ENCODE measurements at regions not wholly inside any gene's neighbourhood (a gene's known extent, or its start where the extent isn't known, plus 50 kb on each side); places are given as distances from the start of the nearest gene placed in this dataset.

DNA sequence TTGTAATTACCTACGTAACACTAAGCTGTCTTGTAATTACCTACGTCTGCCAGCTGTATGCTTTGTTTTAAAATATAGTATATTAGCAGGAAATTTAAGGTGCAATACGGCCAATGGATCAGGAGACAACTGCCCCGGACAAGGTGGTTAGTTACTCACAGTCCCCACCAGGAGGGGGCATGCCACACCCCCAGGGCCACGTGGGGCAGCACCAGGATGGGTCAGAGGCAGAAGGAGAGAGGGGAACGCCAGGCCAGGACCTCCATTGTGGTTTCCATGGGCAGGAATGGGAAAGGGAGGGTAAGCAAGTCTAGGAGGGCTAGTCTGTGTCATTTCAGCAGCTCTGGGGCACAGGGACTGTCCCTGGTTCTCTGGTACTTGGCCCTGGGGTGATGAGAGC is 140.1 kb downstream of the URI1 start:
- intact Hi-C loops (cut with DNase I): no loop called here
- peak in 2 of 10 donors; percentile 29 to 69 for DNase-seq

DNA sequence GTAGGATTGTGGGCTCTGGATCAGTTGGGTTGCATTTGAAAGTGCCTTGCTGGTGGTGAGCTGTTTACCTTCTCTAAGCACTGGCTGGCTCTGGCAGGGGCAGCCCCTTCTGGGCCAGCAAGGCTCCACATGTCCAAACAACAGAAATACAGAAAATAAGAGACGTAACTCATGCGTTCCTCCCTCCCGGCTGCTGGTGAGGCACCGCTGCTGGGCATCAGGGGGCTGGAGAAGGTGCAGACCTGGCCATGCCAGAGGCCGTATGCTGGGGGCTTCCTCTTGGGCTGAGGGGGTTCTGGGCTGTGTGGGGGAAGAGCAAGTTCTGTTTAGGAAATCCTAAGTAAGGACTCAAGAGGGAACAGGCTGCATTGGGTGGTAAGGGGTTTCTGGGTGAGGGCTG is 140.6 kb downstream of the URI1 start:
- DNase-seq: peak in 3 of 10 donors; percentile 19 to 57 (median 32)
- intact Hi-C loops (cut with DNase I): no loop called here

DNA sequence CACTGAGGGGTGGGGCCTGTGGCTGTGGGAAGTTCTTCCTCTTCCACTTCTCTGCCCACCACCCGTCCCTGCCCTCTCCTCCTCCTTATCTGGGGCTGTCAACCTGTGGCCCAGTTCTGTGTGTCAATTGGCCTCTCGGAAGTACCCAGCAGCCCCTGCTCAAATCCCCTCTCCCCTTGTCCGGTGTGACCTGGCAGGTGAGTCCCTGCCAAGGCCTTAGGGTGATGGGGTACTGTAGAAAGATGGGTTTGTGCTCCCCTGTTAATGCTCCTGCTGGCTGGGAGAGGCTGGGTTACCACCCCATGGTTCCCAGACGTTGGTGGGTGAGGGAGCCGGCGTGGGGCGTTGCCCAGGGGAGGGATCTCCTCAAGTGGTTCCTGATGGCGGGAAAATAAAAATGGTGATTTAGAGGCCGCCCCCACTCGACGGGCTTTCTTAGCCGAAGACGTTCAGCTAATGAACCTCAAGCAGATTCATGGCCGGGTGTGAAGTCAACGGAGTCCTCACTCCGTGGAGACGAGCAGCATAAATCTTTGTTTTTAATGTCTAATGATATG is 141.2 kb downstream of the URI1 start:
- peak in 3 of 10 donors; percentile 43 to 57 (median 50) for DNase-seq
- intact Hi-C loops (cut with DNase I): no loop called here

- DNase-seq: peak in 3 of 10 donors; percentile 15 to 65 (median 38)
- intact Hi-C loops (cut with DNase I): no loop called here
Measured at GRCh38 chr19:30083701-30084156, 141.7 kb downstream of the URI1 start.

DNA sequence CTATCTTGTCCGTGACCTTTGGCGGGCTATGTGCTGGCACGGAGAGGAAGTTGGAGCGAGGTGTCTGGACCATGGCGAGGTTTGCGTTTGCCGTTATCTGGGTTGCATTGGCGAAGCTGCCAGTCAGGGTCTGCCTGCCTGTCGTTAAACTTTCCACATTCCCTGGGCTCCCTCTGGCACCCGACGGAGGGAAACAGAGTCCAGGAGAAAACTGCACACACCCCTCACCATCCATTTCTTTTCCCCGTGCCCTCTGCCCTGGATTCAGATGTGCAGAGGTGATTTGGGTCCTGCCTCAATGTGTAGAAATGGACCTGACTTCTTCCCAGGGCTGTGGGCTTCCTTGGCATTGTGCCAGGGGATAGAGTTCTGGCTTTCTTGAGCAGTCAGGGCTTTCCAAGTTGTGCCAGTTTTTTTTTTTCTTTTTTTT is 142.4 kb downstream of the URI1 start:
- intact Hi-C loops (cut with DNase I): no loop called here
- peak in 3 of 10 donors; percentile 18 to 47 (median 33) for DNase-seq

- intact Hi-C loops (cut with DNase I): no loop called here
- DNase-seq: peak in 3 of 10 donors; percentile 70 to 82 (median 78)
Measured at GRCh38 chr19:30085394-30085793, 143.4 kb downstream of the URI1 start.

DNA sequence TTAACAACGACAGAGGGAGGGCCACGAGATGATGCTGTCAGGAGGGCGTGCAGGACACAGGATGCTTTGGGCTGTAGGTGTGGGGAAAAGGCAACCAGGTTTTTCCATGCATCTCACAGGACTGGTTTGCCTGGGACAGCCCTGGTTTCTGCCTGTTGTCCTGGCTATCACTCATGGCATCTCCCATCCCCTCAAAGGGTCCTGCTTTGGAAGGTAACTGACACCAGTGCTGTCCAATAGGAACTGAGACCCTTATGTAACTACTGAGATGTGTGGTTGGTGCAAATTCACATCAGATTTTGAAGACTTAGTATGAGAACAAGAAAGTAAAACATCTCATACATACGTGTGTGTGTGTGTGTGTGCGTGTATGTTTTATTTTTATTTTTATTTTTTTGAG is 144.2 kb downstream of the URI1 start:
- DNase-seq: peak in 3 of 10 donors; percentile 8 to 49 (median 8)
- intact Hi-C loops (cut with DNase I): no loop called here

DNA sequence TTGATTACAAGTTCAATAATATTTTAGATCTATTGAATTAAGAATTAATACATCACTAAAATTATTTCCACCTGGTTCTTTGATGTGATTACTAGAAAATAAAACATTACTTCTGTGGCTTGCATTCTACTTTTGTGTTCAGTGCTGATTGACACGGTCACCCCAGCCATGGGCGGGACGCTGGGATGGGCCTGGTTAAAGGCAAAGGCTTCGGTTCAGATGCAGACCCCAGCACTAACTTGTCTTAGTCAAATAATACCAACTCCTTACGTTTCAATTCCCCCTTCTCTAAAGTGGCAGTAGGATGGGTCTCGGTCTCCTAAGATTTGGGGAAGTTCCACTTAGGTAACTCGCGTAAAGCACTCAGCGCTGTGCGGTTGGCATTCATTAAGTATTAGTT is 144.9 kb downstream of the URI1 start:
- intact Hi-C loops (cut with DNase I): no loop called here
- peak in 3 of 10 donors; percentile 4 to 54 (median 44) for DNase-seq

DNA sequence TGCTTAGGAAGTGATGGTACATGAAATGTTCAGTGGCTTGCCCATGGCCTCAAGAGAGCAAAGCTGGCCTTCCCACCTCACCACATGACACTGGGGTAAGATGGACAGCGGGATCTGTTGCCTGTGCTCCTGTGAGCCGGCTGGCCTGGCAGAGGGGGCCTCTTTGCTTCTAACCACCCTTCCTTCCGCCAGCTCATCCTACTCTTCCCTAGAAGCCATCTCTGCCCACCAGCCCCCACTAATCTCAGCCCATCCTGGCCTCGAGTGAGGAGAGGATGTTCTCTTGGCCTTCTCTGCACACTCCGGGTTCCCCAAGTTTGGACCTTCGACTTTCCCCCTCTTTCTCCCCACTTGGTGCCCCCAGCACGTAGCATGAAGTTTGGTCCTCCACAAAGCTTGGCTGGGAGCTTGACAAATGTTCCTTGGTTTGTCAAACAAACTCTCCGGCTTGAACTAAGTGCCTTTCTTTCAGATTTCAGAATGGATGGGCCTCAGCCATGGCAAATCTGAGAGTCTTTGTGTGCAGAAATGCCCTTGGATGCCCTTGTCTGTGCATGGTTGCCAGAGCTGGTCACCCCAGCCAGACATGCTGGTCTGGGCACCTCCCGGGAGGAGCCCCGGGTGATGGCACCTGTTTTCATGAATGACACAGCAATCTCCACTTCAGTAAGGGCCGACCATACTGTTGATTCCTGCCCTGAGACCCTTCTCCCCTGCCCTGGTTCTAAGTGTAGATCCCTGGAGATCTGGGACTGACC is 145.5 kb downstream of the URI1 start:
- intact Hi-C loops (cut with DNase I): no loop called here

DNA sequence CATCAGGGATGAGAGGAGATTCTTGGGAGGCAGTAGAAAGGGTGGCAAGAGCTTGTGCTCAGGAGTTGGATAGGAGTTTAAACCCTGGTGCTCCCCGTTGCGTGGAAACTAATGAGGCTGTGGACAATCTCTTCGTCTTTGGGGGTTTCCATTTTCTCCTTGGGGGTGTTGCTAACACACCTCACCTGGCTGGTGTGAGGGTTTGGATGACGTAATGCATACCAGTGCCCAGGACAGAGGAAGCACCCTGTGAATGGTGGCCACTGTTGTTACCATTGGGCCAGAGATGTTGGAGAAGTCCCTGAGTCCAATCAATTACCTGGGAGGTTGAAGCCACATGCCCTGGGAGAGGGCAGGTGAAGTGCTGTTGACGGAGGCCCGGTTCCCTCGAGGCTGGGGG is 146.5 kb downstream of the URI1 start:
- DNase-seq: peak in 2 of 10 donors; percentile 7 to 10
- intact Hi-C loops (cut with DNase I): no loop called here

More for the DNA sequence above, 145.5 kb downstream of the URI1 start:
- peak in 3 of 10 donors; percentile 12 to 74 (median 29) for DNase-seq

DNA sequence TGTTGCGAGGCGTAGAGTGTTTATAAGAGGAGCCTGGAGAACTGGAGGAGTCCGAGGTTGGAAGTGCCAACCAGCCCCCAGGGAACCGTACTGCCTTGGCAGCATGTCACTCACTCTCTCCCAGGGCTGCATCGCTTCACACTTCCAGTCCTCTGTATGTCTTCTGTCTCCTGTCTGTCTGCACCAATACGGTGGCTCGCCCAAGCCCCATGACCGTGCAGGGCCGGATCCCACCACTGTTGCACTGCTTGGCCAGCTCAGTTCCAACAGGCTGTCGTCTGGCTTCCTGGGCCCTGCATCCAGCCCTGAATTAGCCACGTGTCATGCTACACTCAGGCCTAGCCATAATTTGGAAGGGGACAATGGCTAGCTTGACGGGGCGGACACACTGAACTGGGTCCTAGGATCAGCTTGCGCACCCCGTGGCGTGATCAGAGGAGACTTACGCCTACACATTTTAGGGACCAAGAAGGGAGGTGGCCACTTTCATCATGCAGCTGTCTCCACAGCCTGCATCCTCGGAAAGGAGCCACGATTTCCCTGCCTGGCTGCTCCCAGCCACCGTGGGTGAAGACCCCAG is 147.1 kb downstream of the URI1 start:
- DNase-seq: peak in 3 of 10 donors; percentile 30 to 73 (median 69)
- intact Hi-C loops (cut with DNase I): no loop called here

DNA sequence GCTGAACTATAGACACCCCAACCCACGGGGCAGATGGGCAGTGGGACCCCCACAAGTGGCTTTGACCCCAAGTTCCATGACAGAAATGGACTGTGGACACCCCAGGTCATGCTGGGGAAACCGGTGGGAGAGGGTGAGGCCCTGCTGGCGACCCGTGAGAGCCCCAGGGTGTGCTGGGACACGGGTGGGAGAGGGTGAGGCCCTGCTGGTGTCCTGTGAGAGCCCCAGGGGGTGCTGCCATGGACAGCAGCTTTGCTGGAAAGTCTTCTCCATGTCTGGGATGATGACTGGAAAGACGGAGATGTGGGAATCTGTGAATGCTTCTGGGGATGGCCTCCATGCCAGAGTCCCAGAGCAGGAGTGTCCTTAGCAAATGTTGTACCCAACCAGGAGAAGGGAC is 148.4 kb downstream of the URI1 start:
- intact Hi-C loops (cut with DNase I): no loop called here
- DNase-seq: peak in 3 of 10 donors; percentile 28 to 75 (median 68)

DNA sequence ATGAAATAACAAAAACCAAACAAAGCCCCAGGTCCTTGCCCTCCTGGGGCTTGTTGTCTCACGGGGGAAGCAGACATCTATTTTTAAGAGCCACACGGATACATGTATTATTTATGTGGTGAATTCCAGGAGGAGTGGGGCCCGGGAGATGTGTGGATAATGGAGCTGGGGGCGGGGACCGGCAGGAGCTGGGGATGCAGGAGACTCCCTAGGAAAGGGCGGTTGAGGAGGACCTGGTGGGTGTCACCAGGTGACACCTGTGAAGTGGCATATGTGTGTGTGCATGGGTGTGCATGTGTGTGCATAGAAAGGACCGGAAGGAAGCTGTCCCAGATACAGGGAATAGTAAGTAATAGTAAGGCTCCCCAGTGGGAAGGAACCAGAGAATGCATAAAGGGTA is 148.9 kb downstream of the URI1 start:
- DNase-seq: peak in 3 of 10 donors; percentile 29 to 65 (median 56)
- intact Hi-C loops (cut with DNase I): no loop called here

- intact Hi-C loops (cut with DNase I): no loop called here
- DNase-seq: peak in 2 of 10 donors; percentile 45 to 64
Measured at GRCh38 chr19:30091456-30091855, 149.4 kb downstream of the URI1 start.

DNA sequence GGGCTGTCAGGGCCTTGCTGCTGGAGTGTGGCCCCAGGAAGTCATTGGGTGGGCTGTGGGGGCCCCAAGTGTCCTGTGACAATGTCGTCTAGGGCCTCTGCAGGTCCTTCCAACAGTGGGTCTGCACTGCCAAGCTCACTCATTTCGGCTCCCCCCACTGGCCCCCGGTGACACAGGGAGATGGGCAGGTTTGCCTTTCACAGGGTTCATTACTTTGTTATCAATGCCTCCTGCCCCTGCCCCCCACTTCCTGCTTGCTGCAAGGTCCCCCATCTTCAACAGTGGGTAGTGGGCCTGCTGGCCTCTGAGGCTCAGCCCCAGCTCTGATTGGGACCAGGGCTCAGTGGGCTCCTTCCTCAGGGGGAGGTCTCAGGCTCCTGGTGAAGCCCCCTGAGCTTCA is 149.8 kb downstream of the URI1 start:
- peak in 3 of 10 donors; percentile 18 to 69 (median 25) for DNase-seq
- intact Hi-C loops (cut with DNase I): no loop called here

DNA sequence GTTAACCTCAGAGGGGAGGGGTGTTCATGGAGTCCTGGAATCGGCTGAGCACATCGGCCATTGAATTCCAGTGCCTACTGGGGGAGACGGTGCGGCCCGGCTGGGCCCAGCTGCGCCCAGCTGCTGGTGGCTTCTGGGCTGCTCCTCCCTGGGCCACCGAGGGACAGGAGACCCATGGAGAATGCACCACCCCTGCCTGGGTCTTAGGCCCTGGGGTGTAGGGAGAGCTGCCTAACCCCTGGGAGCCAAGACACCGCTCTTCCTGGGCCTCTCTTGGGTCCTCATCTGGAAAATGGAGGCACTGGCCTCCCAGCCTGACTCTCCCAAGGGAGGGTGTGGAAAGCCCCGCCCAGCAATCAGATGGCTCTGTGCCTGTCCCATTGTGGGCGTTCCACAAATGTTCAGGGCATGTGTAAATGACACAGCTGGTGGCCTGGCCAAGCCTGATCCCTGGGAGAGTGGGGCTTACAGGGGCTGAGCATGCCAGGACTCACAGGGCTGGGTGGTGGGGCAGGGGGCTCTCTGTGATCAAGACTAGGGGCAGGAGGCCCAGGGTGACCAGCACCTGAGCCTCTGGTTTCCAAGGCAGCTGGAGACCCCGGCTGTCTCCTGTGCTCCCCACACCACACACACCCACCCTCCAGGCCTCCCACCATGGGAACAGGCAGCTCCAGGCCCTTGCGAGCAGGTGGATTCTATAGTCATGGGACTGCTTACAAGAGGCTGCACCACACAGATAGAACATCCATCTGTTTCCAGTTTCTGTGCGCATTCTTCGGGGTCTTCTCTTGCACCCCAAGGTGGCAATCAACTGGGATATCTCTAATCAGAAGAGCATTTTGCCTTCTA is 150.9 kb downstream of the URI1 start:
- intact Hi-C loops (cut with DNase I): no loop called here
- peak in 3 of 10 donors; percentile 56 to 69 (median 61) for DNase-seq

DNA sequence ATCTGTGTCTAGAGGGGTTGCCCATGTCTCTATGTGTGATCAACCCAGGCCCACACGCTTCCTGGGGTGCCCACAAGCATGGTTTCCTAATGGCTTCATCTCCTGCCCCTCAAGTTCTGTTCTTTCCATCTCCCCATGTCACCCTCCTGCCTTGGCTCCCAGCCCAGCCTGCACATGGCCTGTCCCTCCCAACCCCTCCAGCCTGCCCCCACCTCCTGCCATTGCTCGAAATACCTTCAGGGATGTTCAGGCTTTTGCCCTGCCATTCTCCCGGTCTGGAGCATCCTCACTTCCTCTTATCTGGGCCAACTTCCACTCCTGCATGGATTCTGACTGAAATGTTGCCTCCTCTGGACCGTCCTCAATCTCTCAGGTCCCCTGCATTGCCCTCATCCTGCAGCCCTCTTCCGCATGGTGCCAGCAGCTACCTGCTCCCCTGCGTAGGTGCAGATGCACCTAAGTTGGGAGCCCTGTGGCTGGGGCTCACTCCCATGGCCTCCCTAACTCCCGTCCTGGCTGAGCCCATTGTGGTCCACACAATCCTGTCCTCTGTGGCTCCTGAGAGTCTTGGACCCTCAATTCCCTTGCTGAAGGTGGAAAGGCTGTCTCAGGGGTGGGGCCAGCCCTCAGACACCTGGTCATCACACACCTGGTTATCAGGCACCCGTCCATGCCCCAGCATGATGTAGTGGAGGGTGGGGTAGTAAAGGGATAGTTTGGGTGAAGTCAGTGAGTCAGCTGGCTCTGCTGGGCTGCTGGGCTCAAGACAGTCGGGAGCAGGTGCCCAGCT is 152.1 kb downstream of the URI1 start:
- intact Hi-C loops (cut with DNase I): no loop called here
- DNase-seq: peak in 3 of 10 donors; percentile 17 to 67 (median 51)

DNA sequence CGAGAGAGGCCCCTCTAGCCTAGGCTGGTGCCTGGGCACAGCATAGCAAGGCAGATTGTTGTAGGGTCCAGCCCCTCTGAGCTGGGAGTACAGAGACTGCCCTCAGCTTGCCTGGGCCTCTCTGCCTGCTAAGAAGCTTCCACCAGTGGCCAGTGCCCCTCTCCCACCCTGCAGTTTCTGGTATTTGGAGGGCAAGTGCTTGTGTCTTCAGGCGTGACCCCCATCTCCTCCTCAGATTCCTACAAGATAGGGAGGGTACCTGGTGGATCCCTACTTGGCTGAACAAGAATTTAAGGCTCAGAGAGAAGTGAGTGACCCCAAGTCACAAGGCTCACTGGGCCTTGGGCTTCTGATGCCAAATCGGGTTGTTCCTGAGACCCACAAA is 152.7 kb downstream of the URI1 start:
- peak in 1 of 10 donors; percentile 35 for DNase-seq
- intact Hi-C loops (cut with DNase I): no loop called here

GRCh38 chr19:30095171-30095570 is 153.1 kb downstream of the URI1 start:
- peak in 3 of 10 donors; percentile 39 to 81 (median 52) for DNase-seq
- intact Hi-C loops (cut with DNase I): no loop called here

Measured in posterior cingulate gyrus (tissue), 11 donors.